ENCODE measurements at regions not wholly inside any gene's neighbourhood (a gene's known extent, or its start where the extent isn't known, plus 50 kb on each side); places are given as distances from the start of the nearest gene placed in this dataset.

DNA sequence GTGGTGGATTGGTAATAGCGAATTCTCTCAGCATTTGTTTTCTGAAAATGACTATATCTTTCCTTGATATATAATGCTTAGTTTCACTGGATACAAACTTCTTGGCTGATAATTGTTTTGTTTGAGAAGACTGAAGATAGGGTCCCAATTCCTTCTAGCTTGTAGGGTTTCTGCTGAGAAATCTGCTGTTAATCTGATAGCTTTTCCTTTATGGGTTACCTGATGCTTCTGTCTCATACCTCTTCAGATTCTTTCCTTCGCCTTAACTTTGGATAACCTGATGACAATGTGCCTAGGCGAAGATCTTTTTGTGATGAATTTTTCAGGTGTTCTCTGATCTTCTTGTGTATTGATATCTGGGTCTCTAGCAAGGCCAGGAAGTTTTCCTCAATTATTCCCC lies 94.7 kb upstream of the ACO1 start:
- H3K4me3 Mint-ChIP-seq: no peak overlapping the region
- CTCF ChIA-PET: no interaction called here

DNA sequence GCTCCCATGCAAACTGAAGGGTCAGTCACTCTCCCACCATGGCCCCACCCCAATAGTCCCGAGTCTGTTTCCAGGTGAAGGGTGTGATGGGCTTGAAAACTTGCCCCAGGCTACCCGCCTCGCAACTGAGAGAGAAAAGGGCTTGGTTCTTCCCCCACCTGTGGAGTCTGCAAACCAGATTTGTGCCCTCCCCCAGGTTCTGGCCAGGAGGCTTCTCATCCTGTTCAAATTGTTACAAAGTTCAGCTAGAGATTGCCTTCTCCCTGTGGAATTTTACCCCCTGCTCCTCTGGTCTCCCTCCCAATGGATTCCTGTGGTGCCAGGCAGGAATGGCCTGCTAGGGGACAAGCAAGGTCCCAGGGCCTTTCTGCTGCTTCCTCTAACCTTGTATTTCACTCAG lies 93.1 kb upstream of the ACO1 start:
- Mint-ChIP-seq H3K4me1 (no peaks in the 10 kb centered on the region), H3K36me3 (ENCODE audit: low read depth) (no peaks in the 10 kb centered on the region), H3K4me3 (no peak overlapping the region), H3K9me3 (no peaks in the 10 kb centered on the region), H3K27me3 (no peaks in the 10 kb centered on the region), H3K27ac (no peak overlapping the region)
- DNase-seq: no peak
- POLR2A ChIA-PET: no interaction called here
- CTCF ChIA-PET: interaction anchor here (0.6 kb wide), 1 partner anchor 47 kb away, joined by 3 read pairs; no protein-coding TSS in a partner anchor

More for the DNA sequence above, 94.7 kb upstream of the ACO1 start:
- H3K9me3 Mint-ChIP-seq: no peaks in the 10 kb centered on the region
- POLR2A ChIA-PET: no interaction called here
- no peaks in the 10 kb centered on the region for H3K4me1 Mint-ChIP-seq
- no peaks in the 10 kb centered on the region for H3K27me3 Mint-ChIP-seq
- no peak overlapping the region for H3K27ac Mint-ChIP-seq
- no peaks in the 10 kb centered on the region for H3K36me3 Mint-ChIP-seq (ENCODE audit: low read depth)
- no peak for DNase-seq

DNA sequence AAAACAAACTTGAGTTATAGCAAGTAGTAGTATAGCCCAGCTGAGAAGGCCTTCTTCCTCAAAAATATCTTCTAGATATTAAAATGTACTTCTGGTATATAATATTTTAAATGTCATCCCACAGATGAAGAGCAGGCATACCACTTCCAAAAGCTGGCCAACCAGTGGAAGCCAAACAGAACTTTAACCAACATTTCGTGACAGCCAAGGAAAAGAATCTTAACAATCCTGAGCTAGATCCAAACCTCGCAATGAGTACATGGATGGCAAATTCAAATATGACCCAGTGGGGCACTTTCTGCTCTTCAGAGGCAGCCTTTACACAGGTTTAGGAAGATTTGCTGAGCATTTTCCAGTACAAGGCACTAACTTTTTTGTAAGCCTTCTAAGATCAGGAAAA lies 91.8 kb upstream of the ACO1 start:
- no peaks in the 10 kb centered on the region for H3K9me3 Mint-ChIP-seq
- no peaks in the 10 kb centered on the region for H3K4me1 Mint-ChIP-seq
- H3K27ac Mint-ChIP-seq: no peak overlapping the region
- DNase-seq: no peak
- no peaks in the 10 kb centered on the region for H3K27me3 Mint-ChIP-seq
- ChIA-PET POLR2A (no interaction called here), CTCF (no interaction called here)
- no peaks in the 10 kb centered on the region for H3K36me3 Mint-ChIP-seq (ENCODE audit: low read depth)
- no peak overlapping the region for H3K4me3 Mint-ChIP-seq

DNA sequence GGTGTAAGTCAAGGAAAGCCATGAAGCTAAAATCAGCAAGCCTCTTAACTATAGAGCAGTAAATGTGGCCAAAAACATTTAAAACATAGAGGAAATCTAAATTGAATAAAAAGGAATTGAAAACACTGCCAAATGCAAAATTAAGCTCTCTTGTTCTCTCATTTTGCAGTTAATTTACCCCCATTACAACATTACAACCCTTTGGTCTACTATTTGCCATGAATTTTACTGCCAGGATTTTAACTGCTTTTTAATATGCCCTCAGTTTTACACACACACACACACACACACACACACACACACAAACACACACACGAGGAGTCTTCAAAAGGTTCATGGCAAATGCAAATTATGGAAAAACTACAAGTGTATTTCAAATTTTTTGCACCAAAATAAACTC lies 91.4 kb upstream of the ACO1 start:
- H3K4me3 Mint-ChIP-seq: no peak overlapping the region
- H3K27ac Mint-ChIP-seq: no peak overlapping the region
- DNase-seq: no peak
- ChIA-PET POLR2A (no interaction called here), CTCF (no interaction called here)
- H3K27me3 Mint-ChIP-seq: no peaks in the 10 kb centered on the region
- H3K36me3 Mint-ChIP-seq (ENCODE audit: low read depth): no peaks in the 10 kb centered on the region
- no peaks in the 10 kb centered on the region for H3K9me3 Mint-ChIP-seq
- H3K4me1 Mint-ChIP-seq: no peaks in the 10 kb centered on the region

DNA sequence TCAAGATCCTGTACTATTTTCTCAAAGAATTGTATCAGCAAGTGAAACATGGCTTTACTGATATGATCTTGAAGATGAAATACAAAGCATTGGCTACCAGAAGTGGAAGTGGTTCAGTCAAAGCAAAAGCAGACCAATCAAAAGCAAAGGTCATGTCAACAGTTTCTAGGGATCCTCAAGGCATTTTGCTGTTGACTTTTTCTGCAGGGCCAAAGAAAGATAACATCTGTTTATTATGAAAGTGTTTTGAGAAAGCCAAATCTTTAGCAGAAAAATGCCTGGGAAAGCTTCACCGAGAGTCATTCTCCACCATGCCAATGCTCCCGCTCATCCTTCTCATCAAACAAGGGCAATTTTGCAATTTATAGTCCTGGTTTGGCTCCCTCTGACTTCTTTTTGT lies 90.3 kb upstream of the ACO1 start:
- Mint-ChIP-seq H3K36me3 (ENCODE audit: low read depth) (no peaks in the 10 kb centered on the region), H3K27ac (no peak overlapping the region), H3K4me3 (no peak overlapping the region), H3K9me3 (no peaks in the 10 kb centered on the region), H3K4me1 (no peaks in the 10 kb centered on the region), H3K27me3 (no peaks in the 10 kb centered on the region)
- DNase-seq: no peak
- ChIA-PET CTCF (no interaction called here), POLR2A (no interaction called here)

DNA sequence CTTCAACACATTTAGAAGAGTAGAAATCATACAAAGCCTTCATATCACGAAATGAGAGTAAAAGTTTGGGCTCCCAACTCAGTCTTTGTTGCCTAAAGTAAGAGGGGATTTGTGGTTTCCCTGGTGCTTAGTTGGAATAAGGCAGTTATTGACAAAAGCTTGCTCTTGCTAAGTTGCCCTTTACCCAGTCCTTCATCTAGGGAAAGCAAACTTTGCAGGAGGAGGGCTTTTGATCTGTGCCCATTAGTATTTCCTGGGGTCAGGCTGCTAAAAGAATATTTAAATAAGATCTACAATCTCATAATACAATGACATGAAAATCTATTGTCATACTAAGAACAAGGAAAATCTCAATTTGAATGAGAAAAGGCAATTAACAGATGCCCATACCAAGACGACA lies 84.1 kb upstream of the ACO1 start:
- DNase-seq: no peak
- Mint-ChIP-seq H3K4me1 (no peaks in the 10 kb centered on the region), H3K36me3 (ENCODE audit: low read depth) (no peaks in the 10 kb centered on the region), H3K9me3 (no peaks in the 10 kb centered on the region), H3K27me3 (peaks cover 6% of the 10 kb centered on the region), H3K4me3 (no peak overlapping the region), H3K27ac (no peak overlapping the region)
- POLR2A ChIA-PET: no interaction called here
- CTCF ChIA-PET: no interaction called here

DNA sequence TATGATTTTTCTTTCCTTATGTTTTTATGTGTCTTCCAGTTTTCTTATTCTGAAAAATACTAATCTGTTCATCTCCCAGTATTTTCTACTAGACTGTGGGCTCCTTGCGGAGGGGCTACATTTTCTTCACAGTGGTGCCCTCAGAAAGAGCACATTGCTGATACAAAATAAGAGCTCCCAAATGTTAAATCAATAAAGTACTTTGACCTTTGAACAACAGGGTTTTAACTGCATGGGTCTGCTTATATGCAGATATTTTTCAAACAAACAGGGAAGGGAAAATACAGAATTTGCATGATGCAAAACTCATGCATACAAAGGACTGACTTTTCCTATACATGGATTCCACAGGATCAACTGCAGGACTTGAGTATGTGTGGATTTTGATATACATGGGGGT lies 79.9 kb upstream of the ACO1 start:
- no peaks in the 10 kb centered on the region for H3K36me3 Mint-ChIP-seq (ENCODE audit: low read depth)
- ChIA-PET CTCF (no interaction called here), POLR2A (no interaction called here)
- no peak overlapping the region for H3K27ac Mint-ChIP-seq
- peaks cover 6% of the 10 kb centered on the region for H3K27me3 Mint-ChIP-seq
- DNase-seq: no peak
- H3K9me3 Mint-ChIP-seq: no peaks in the 10 kb centered on the region
- H3K4me1 Mint-ChIP-seq: no peaks in the 10 kb centered on the region
- no peak overlapping the region for H3K4me3 Mint-ChIP-seq

DNA sequence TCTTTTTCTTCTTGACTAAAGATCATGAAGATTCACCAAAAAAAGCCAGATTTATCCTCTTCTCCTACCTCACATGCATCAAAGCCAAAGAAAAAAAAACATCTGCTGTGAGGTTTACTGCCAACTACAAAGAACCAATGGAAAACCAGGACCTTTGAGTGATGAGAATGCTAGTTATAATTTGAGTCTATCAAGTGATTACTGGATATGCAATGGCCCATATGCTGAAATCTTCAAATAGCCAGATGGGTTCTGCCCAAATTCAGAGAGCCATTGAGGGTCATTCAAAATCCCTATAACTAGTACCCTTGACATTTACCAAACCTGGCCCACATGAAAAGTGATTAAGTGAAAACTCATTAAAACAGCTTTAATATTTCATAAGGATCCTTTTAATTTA lies 78.4 kb upstream of the ACO1 start:
- H3K9me3 Mint-ChIP-seq: no peaks in the 10 kb centered on the region
- H3K27ac Mint-ChIP-seq: no peak overlapping the region
- peaks cover 6% of the 10 kb centered on the region for H3K27me3 Mint-ChIP-seq
- no peaks in the 10 kb centered on the region for H3K4me1 Mint-ChIP-seq
- H3K4me3 Mint-ChIP-seq: no peak overlapping the region
- H3K36me3 Mint-ChIP-seq (ENCODE audit: low read depth): no peaks in the 10 kb centered on the region
- DNase-seq: no peak
- ChIA-PET POLR2A (no interaction called here), CTCF (no interaction called here)

DNA sequence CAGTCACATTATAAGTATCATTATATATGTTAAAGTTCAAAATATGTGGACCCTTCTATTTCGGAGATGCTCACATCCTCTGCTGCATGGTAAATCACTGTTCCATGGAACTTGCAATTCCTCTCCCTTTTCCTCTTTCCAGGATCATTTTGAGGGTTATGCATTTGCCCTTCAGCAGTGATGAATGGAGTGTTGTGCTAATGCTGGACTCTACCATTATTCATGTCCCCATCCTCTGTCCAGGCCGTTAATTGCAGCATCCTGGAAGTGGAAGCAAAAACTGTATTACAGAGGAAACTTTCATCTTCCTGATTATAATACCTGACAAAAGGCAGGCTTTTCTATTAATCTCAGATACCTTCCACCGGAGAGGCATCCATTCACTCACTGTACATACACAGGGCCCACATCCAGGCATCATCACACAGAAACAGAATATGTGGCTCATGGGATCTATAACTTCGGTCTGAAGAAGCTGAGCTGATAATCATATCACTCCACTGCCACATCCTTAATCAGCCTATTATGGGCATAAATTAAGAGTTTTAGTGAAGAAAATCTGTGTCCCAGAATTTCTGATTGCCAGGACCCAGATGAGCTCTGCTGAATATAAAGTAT lies 65.0 kb upstream of the ACO1 start:
- H3K4me1 Mint-ChIP-seq: no peaks in the 10 kb centered on the region
- DNase-seq: no peak
- no peaks in the 10 kb centered on the region for H3K9me3 Mint-ChIP-seq
- no peak overlapping the region for H3K27ac Mint-ChIP-seq
- H3K4me3 Mint-ChIP-seq: no peak overlapping the region
- POLR2A ChIA-PET: no interaction called here
- no peaks in the 10 kb centered on the region for H3K27me3 Mint-ChIP-seq
- CTCF ChIA-PET: interaction anchor here (1.2 kb wide), 1 partner anchor 21 kb away, joined by 3 read pairs; no protein-coding TSS in a partner anchor
- H3K36me3 Mint-ChIP-seq (ENCODE audit: low read depth): no peaks in the 10 kb centered on the region

DNA sequence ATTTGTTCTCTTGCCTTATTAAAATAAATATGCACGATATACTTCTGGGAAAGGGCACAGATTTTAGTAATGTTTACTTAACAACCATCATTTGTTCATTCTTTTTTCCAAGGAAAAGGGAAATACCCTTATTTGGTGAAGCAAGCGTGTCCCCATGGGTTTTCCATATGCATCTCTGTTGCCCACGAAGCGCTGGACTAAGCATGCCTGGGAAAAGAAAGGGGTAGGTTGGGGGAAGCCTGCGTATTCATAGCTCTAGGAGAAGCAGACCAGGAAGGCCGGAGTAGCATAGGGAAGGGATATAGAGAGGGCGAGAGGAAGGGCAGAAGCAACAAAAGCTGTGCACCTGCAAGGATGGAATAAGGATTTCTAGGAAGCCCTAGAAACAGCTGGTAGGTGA lies 61.8 kb upstream of the ACO1 start:
- Mint-ChIP-seq H3K4me1 (no peaks in the 10 kb centered on the region), H3K27ac (no peak overlapping the region), H3K4me3 (no peak overlapping the region), H3K27me3 (peaks cover 4% of the 10 kb centered on the region), H3K36me3 (ENCODE audit: low read depth) (no peaks in the 10 kb centered on the region), H3K9me3 (no peaks in the 10 kb centered on the region)
- DNase-seq: no peak
- ChIA-PET CTCF (no interaction called here), POLR2A (no interaction called here)

DNA sequence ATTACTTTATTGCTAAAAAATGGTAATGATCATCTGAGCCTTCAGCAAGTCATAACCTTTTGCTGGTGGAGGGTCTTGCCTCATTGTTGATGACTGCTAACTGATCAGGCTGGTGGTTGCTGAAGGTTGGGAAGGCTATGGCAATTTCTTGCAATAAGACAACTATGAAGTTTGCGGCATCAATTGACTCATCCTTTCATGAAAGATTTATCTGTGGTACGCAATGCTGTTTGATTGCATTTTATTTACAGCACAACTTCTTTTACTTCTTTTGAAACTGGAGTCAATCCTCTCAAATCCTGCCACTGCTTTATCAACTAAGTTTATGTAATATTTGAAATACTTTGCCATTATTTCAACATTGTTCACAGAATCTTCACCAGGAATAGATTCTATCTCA lies 58.3 kb upstream of the ACO1 start:
- POLR2A ChIA-PET: no interaction called here
- no peaks in the 10 kb centered on the region for H3K4me1 Mint-ChIP-seq
- CTCF ChIA-PET: no interaction called here

DNA sequence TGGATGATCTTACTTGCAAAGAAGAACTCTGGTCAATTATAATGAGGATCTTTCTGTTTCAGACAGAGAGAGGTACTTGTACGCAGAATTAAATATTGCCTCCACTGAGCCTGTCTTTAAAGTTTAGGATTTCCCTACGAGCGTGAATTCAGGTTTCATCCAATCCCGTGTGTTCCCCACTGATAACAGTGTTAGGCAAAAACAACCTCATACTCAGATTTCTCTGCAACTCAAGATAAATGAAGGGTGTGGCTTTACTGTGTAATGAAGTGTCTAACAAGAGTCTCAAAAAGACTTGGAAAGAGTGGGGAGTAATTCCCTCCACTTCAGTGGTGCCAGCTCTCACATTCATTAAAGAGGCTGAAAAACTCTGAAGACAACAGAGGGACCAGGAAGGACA lies 53.2 kb upstream of the ACO1 start:
- Mint-ChIP-seq H3K27ac (no peak overlapping the region), H3K4me1 (no peaks in the 10 kb centered on the region)
- CTCF ChIA-PET: no interaction called here

More for the DNA sequence above, 58.3 kb upstream of the ACO1 start:
- Mint-ChIP-seq H3K27ac (no peak overlapping the region), H3K9me3 (no peaks in the 10 kb centered on the region), H3K27me3 (peaks cover 8% of the 10 kb centered on the region), H3K4me3 (no peak overlapping the region), H3K36me3 (ENCODE audit: low read depth) (no peaks in the 10 kb centered on the region)
- no peak for DNase-seq

DNA sequence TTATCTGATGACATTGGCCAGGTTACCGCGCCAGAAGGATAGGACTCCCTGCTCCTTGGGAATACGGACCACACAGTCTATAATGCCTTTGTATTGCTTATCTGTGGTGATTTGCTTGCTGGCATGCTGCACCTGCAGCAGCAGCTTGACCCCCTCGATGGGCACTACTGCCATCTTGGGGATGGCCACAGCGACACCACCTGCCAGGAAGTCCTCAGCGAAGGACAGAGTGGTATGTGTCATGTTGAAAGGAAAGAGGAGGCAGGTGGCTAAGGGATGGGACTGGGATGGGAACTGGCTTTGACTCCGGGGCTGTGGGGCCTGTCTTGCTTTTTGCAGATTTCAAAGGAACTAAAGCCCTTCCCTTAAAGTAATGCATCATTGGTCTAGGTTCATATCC lies 50.3 kb upstream of the ACO1 start:
- no peaks in the 10 kb centered on the region for H3K36me3 Mint-ChIP-seq (ENCODE audit: low read depth)
- CTCF ChIA-PET: no interaction called here
- H3K27ac Mint-ChIP-seq: no peak overlapping the region
- H3K27me3 Mint-ChIP-seq: no peaks in the 10 kb centered on the region
- no peak overlapping the region for H3K4me3 Mint-ChIP-seq
- no peaks in the 10 kb centered on the region for H3K9me3 Mint-ChIP-seq
- POLR2A ChIA-PET: no interaction called here
- peaks cover under 1% of the 10 kb centered on the region for H3K4me1 Mint-ChIP-seq
- DNase-seq: no peak

More for the DNA sequence above, 53.2 kb upstream of the ACO1 start:
- DNase-seq: no peak
- Mint-ChIP-seq H3K36me3 (ENCODE audit: low read depth) (no peaks in the 10 kb centered on the region), H3K27me3 (peaks cover 8% of the 10 kb centered on the region), H3K9me3 (no peaks in the 10 kb centered on the region), H3K4me3 (no peak overlapping the region)
- POLR2A ChIA-PET: no interaction called here

Measured in activated CD4-positive, alpha-beta memory T cell treated with anti-CD3 and anti-CD28 coated beads, Interleukin-2, amount 10 ng/mL, durations not matched to agents 7 days and 5 days (primary cell).